DMS153 treated with DMSO at 0.1 percent for 48 hours (cell line): ENCODE measurements at regions not wholly inside any gene's neighbourhood (a gene's known extent, or its start where the extent isn't known, plus 50 kb on each side); places are given as distances from the start of the nearest gene placed in this dataset.

Experiments used
- DNase-seq: peaks from one replicate; lab custom pipeline; 2025; ENCODE audit not compliant: unreplicated experiment; lab: John Stamatoyannopoulos, UW

GRCh38 chr18:76133873-76134272 lies 361.2 kb downstream of the ZNF516 start:
- DNase-seq: no peak

GRCh38 chr18:76131738-76132137 lies 363.3 kb downstream of the ZNF516 start:
- DNase-seq: no peak

GRCh38 chr18:76130845-76131244 lies 364.2 kb downstream of the ZNF516 start:
- DNase-seq: no peak

- peak; percentile 3 for DNase-seq
These were observed 368.7 kb downstream of the ZNF516 start for GRCh38 chr18:76126327-76126726.

- no peak for DNase-seq
These were observed 374.0 kb downstream of the ZNF516 start for GRCh38 chr18:76121011-76121410.

- DNase-seq: no peak
These were observed 379.5 kb downstream of the ZNF516 start for GRCh38 chr18:76115580-76115979.

GRCh38 chr18:76113101-76113500 lies 381.9 kb downstream of the ZNF516 start:
- DNase-seq: no peak

- DNase-seq: no peak
These were observed 392.4 kb downstream of the ZNF516 start for GRCh38 chr18:76102626-76103025.

GRCh38 chr18:76102156-76102555 lies 392.9 kb downstream of the ZNF516 start:
- DNase-seq: no peak

- DNase-seq: no peak
These were observed 395.0 kb downstream of the ZNF516 start for GRCh38 chr18:76099931-76100457.

GRCh38 chr18:76098674-76099411 lies 396.2 kb downstream of the ZNF516 start:
- no peak for DNase-seq

GRCh38 chr18:76081536-76081935 lies 413.5 kb downstream of the ZNF516 start:
- DNase-seq: no peak

GRCh38 chr18:76080430-76080829 lies 414.6 kb downstream of the ZNF516 start:
- no peak for DNase-seq

GRCh38 chr18:76075777-76076176 lies 419.3 kb downstream of the ZNF516 start:
- DNase-seq: no peak

GRCh38 chr18:76064998-76065397 lies 430.0 kb downstream of the ZNF516 start:
- no peak for DNase-seq

GRCh38 chr18:76058146-76058545 lies 436.9 kb downstream of the ZNF516 start:
- DNase-seq: no peak

GRCh38 chr18:76057386-76057785 lies 437.7 kb downstream of the ZNF516 start:
- no peak for DNase-seq

- no peak for DNase-seq
These were observed 438.5 kb downstream of the ZNF516 start for GRCh38 chr18:76056471-76057110.

GRCh38 chr18:76055578-76055977 lies 439.5 kb downstream of the ZNF516 start:
- DNase-seq: no peak

- no peak for DNase-seq
These were observed 440.0 kb downstream of the ZNF516 start for GRCh38 chr18:76055025-76055424.

GRCh38 chr18:76054156-76054555 lies 440.9 kb downstream of the ZNF516 start:
- no peak for DNase-seq

- DNase-seq: no peak
These were observed 441.5 kb downstream of the ZNF516 start for GRCh38 chr18:76053551-76053950.

- no peak for DNase-seq
These were observed 442.8 kb downstream of the ZNF516 start for GRCh38 chr18:76052227-76052595.
